RWPE1 (cell line): ENCODE measurements at regions not wholly inside any gene's neighbourhood (a gene's known extent, or its start where the extent isn't known, plus 50 kb on each side); places are given as distances from the start of the nearest gene placed in this dataset.
"Not testable (repeated sequence)": the region's sequence is repeated elsewhere in the genome, so short reads cannot be mapped to it uniquely, and the experiment has no call there.

Source experiments
- CTCF ChIA-PET: fragments of 350-600 bp; sonication (Branson Sonifier 250); formaldehyde crosslinking; extraction: SDS; loops from one replicate; lab custom pipeline; 2021; lab: Yijun Ruan, JAX
- POLR2A ChIA-PET: fragments of 400-600 bp; formaldehyde crosslinking; extraction: SDS; loops from one replicate; lab custom pipeline; 2020; ENCODE audit warnings: antibody characterized with exemption; ENCODE audit not compliant: low non-redundant PET; lab: Yijun Ruan, JAX
- DNase-seq: peaks from one replicate; pipeline ENCODE4 v3.0.0; 2012; ENCODE audit warnings: low spot score
- H3K27ac ChIP-seq: fragments of 450-650 bp; 2 replicates; pipeline ENCODE4 v1.5.1; 2017
- TF ChIP-seq, protein P1 (sequence below): fragments of 450-650 bp; conservative IDR thresholded peaks from 2 replicates; pipeline ENCODE4 v1.5.1; 2017; ENCODE audit warnings: low read depth, mild to moderate bottlenecking

DNA sequence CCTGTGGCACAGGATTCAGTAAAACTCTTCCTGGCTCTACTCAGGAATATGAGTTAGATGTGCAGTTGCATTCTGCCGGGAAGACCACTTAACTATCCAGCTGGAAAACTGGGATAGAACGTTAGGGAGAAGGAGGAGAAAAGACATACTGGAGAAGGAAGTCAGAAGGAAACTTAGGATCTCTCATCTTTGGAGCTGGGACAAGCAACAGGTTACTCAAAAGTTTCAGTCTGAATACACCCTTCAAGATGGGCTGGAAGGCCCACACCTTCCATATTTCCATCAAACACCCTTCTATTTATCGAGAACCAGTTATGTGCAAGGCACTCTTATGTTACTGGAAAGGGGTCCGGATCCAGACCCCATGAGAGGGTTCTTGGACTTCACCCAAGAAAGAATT lies 440.4 kb upstream of the NRP1 start:
- TF ChIP-seq, protein P1, sequence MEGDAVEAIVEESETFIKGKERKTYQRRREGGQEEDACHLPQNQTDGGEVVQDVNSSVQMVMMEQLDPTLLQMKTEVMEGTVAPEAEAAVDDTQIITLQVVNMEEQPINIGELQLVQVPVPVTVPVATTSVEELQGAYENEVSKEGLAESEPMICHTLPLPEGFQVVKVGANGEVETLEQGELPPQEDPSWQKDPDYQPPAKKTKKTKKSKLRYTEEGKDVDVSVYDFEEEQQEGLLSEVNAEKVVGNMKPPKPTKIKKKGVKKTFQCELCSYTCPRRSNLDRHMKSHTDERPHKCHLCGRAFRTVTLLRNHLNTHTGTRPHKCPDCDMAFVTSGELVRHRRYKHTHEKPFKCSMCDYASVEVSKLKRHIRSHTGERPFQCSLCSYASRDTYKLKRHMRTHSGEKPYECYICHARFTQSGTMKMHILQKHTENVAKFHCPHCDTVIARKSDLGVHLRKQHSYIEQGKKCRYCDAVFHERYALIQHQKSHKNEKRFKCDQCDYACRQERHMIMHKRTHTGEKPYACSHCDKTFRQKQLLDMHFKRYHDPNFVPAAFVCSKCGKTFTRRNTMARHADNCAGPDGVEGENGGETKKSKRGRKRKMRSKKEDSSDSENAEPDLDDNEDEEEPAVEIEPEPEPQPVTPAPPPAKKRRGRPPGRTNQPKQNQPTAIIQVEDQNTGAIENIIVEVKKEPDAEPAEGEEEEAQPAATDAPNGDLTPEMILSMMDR, result no peak
- H3K27ac ChIP-seq, result no peak overlapping the region
- ChIA-PET CTCF (no interaction called here), POLR2A (no interaction called here)
- no peak for DNase-seq

DNA sequence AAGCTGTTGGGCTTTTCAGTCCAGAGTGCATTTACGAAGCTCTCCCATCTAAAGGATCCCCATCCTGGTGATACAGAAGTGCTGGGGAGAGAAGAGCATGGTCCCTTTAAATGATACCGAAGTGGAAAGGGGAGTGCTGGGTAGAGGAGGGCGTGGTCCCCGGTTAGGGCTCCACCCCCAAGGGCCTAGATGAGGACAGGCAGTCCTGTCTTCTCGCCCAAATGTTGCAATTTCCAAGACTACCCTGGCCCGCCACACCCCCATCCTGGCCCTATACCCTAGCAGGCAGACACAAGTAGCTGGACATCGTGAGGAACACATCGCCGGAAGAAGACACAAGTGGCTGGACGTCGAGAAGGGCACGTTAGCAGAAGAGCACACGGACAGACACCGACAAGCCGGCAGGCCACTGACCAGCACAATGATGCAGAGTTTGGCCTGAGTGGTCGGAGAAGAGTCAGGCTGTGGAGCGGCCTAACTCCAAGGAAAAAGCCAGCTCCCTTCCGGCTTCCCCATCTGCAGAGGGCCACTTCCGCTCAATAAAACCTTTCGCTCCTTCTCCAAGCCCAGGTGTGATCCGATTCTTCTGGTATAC lies 439.5 kb upstream of the NRP1 start:
- H3K27ac ChIP-seq, result no peak overlapping the region
- ChIA-PET POLR2A (no interaction called here), CTCF (no interaction called here)
- no peak for DNase-seq
- TF ChIP-seq, protein P1, result no peak

DNA sequence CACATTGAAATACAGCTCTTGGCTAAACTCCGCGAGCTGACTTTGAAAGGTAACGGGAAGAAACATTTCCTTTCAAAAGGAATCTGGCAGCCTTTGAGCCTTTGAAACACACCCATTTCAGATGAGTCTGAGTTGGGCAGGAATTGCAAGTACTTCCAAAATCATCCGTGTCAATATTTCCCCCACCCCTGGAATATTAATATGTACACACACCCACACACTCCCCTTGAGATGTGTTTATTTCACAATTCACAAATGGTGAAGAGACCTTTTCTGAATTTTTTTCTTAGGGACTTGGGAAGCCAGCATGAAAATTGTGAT lies 438.7 kb upstream of the NRP1 start:
- no peak overlapping the region for H3K27ac ChIP-seq
- DNase-seq, result no peak
- TF ChIP-seq, protein P1, result no peak
- ChIA-PET CTCF (no interaction called here), POLR2A (no interaction called here)

DNA sequence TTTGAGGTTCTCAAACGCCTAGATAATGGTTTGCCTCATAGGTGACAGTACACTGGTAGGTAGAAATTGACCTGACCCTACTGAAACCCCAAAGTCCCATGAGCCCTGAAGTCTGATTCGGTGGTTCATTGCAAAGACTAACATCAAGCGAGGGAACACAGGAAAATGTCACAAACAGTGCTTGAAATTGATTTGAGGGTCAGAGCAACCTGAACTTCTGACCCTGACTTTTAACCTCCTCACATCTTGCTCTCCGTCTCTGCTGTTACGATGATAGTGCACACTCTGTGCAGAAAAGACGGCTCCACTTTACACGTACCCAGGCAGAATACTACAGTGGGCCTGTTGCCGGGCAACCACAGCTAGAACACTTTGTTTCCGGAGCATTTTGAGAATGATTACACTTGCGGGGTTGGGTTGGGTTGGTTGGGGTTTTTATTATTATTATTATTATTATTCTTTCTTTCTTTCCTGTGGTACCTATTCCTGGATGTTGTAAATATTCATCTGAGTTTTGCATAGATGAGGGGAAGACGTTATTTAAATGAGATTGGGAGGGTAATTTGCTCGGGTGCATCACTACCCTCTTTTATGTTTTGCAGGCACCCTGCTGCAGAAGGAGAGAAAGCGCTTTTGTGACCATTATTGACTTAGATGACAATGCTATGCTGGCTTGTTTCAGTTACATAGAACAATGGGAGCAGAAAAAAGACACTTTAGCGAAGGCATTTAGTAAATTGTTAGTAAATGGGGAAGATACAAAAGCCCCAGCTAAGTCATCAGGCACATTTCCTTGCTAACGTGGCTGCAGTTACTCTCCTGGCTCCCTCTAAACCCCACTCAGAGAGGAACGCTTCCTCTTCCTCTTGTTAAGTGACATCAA lies 438.1 kb upstream of the NRP1 start:
- ChIA-PET CTCF (no interaction called here), POLR2A (no interaction called here)
- TF ChIP-seq, protein P1, result no peak
- no peak overlapping the region for H3K27ac ChIP-seq
- no peak for DNase-seq

DNA sequence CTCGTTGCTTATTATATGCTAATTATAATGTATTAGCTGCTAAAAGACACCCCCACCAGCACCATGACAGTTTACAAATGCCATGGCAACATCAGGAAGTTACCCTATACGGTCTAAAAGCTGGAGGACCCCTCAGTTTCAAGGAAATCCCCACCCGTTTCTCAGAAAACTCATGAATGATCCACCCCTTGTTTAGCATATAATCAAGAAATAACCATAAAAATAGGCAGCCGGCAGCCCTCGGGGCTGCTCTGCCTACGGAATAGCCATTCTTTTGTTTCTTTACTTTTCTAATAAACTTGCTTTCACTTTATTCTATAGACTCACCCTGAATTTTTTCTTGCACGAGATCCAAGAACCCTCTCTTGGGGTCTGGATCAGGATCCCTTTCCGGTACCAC lies 437.4 kb upstream of the NRP1 start:
- CTCF ChIA-PET, POLR2A ChIA-PET, DNase-seq, H3K27ac ChIP-seq: not testable (repeated sequence)

DNA sequence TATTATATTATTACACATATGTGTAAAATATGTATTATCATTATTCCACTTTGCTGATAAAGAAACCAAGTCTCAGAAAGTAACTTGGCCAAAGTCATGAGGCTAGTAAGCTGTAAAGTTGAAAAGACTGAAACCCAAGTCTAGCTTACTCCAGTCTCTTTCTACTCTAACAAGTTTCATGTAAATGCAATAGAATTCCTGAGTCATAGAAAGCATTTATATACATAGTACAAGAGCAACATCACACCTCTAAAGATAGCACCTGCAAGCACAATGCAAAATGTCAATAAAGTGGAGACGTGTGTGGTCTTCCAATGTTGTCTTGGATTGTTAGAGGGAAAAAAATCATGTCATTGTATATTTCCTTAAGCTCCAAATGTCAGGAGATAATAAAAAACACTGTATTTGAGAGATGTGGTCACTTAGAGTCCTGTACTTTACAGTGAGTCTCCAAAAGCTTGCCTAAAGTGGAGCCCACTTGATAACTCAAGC lies 430.3 kb upstream of the NRP1 start:
- no peak for DNase-seq
- TF ChIP-seq, protein P1, result no peak
- CTCF ChIA-PET, result no interaction called here
- no peak overlapping the region for H3K27ac ChIP-seq
- POLR2A ChIA-PET, result no interaction called here
